ENCODE measurements at regions not wholly inside any gene's neighbourhood (a gene's known extent, or its start where the extent isn't known, plus 50 kb on each side); places are given as distances from the start of the nearest gene placed in this dataset.

- H3K36me3 ChIP-seq, result no peaks in the 10 kb centered on the region
- no peak for TF ChIP-seq CTCF (IDR thresholded peaks at IDR 0.05)
- no peak for DNase-seq (ENCODE audit: low spot score)
Measured at GRCh38 chr9:108094676-108094993, 605.1 kb upstream of the KLF4 start.

GRCh38 chr9:108093773-108094675 lies 604.5 kb upstream of the KLF4 start:
- no peak for DNase-seq (ENCODE audit: low spot score)
- TF ChIP-seq CTCF (IDR thresholded peaks at IDR 0.05), result no peak
- no peaks in the 10 kb centered on the region for H3K36me3 ChIP-seq
- H3K4me3 ChIP-seq, result no peak overlapping the region
- H3K27ac ChIP-seq, result no peak overlapping the region
- H3K4me1 ChIP-seq, result no peaks in the 10 kb centered on the region
- peaks cover 0 to 11% of the 10 kb centered on the region in 2 donors for H3K9me3 ChIP-seq
- no peaks in the 10 kb centered on the region for H3K27me3 ChIP-seq

More at GRCh38 chr9:108094676-108094993, 605.1 kb upstream of the KLF4 start:
- Histone ChIP-seq H3K27ac (no peak overlapping the region), H3K9me3 (peaks cover 0 to 11% of the 10 kb centered on the region in 2 donors), H3K4me1 (no peaks in the 10 kb centered on the region), H3K27me3 (no peaks in the 10 kb centered on the region), H3K4me3 (no peak overlapping the region)

- Histone ChIP-seq H3K27me3 (no peaks in the 10 kb centered on the region), H3K4me1 (no peaks in the 10 kb centered on the region), H3K4me3 (no peak overlapping the region), H3K9me3 (peaks cover 0 to 11% of the 10 kb centered on the region in 2 donors), H3K36me3 (no peaks in the 10 kb centered on the region), H3K27ac (no peak overlapping the region)
- TF ChIP-seq CTCF (IDR thresholded peaks at IDR 0.05), result no peak
- DNase-seq (ENCODE audit: low spot score), result no peak
Measured at GRCh38 chr9:108088916-108089315, 599.3 kb upstream of the KLF4 start.

GRCh38 chr9:108087781-108088180 lies 598.2 kb upstream of the KLF4 start:
- H3K27me3 ChIP-seq, result no peaks in the 10 kb centered on the region
- H3K4me1 ChIP-seq, result no peaks in the 10 kb centered on the region
- H3K9me3 ChIP-seq, result peaks cover 0 to 10% of the 10 kb centered on the region in 2 donors
- no peaks in the 10 kb centered on the region for H3K36me3 ChIP-seq
- DNase-seq (ENCODE audit: low spot score), result no peak
- no peak overlapping the region for H3K27ac ChIP-seq
- H3K4me3 ChIP-seq, result no peak overlapping the region
- TF ChIP-seq CTCF (IDR thresholded peaks at IDR 0.05), result no peak

- no peaks in the 10 kb centered on the region for H3K36me3 ChIP-seq
- no peak overlapping the region for H3K27ac ChIP-seq
- no peaks in the 10 kb centered on the region for H3K27me3 ChIP-seq
- no peak for TF ChIP-seq CTCF (IDR thresholded peaks at IDR 0.05)
- H3K4me1 ChIP-seq, result no peaks in the 10 kb centered on the region
- DNase-seq (ENCODE audit: low spot score), result no peak
- H3K9me3 ChIP-seq, result no peaks in the 10 kb centered on the region
- H3K4me3 ChIP-seq, result no peak overlapping the region
Measured at GRCh38 chr9:108086624-108087023, 597.1 kb upstream of the KLF4 start.

GRCh38 chr9:108085294-108085693 lies 595.7 kb upstream of the KLF4 start:
- Histone ChIP-seq H3K27me3 (no peaks in the 10 kb centered on the region), H3K9me3 (no peaks in the 10 kb centered on the region), H3K4me1 (no peaks in the 10 kb centered on the region), H3K36me3 (no peaks in the 10 kb centered on the region), H3K4me3 (no peak overlapping the region), H3K27ac (no peak overlapping the region)
- no peak for DNase-seq (ENCODE audit: low spot score)
- TF ChIP-seq CTCF (IDR thresholded peaks at IDR 0.05), result no peak
